C1 segment of cervical spinal cord (tissue), 14 donors: ENCODE measurements at regions not wholly inside any gene's neighbourhood (a gene's known extent, or its start where the extent isn't known, plus 50 kb on each side); places are given as distances from the start of the nearest gene placed in this dataset.
"Not testable (repeated sequence)": the region's sequence is repeated elsewhere in the genome, so short reads cannot be mapped to it uniquely, and the experiment has no call there.

Source experiments
- DNase-seq, 14 donors: peaks; one replicate each; lab custom pipeline; 2025; lab: John Stamatoyannopoulos, UW

GRCh38 chr14:28305938-28306337, 460.6 kb upstream of the FOXG1 start:
- DNase-seq: peak in 3 of 14 donors; percentile 11 to 29 (median 18)

GRCh38 chr14:28307506-28307905, 459.1 kb upstream of the FOXG1 start:
- DNase-seq: no peak

GRCh38 chr14:28308734-28309133, 457.9 kb upstream of the FOXG1 start:
- no peak for DNase-seq

GRCh38 chr14:28317890-28318675, 448.5 kb upstream of the FOXG1 start:
- not testable (repeated sequence) for DNase-seq

- DNase-seq: no peak
Measured at GRCh38 chr14:28321475-28322244, 444.9 kb upstream of the FOXG1 start.

- no peak for DNase-seq
Measured at GRCh38 chr14:28323366-28323765, 443.2 kb upstream of the FOXG1 start.

GRCh38 chr14:28323951-28324741, 442.4 kb upstream of the FOXG1 start:
- no peak for DNase-seq

GRCh38 chr14:28340816-28341215, 425.8 kb upstream of the FOXG1 start:
- DNase-seq: no peak

GRCh38 chr14:28344381-28344780, 422.2 kb upstream of the FOXG1 start:
- no peak for DNase-seq

- DNase-seq: no peak
Measured at GRCh38 chr14:28348797-28349196, 417.8 kb upstream of the FOXG1 start.

GRCh38 chr14:28356819-28357218, 409.8 kb upstream of the FOXG1 start:
- DNase-seq: no peak

GRCh38 chr14:28361486-28361885, 405.1 kb upstream of the FOXG1 start:
- no peak for DNase-seq

GRCh38 chr14:28365510-28365909, 401.1 kb upstream of the FOXG1 start:
- no peak for DNase-seq

- DNase-seq: no peak
Measured at GRCh38 chr14:28373721-28374120, 392.9 kb upstream of the FOXG1 start.

- peak in 2 of 14 donors; percentile 7 to 12 for DNase-seq
Measured at GRCh38 chr14:28375295-28375694, 391.3 kb upstream of the FOXG1 start.

GRCh38 chr14:28381656-28382055, 384.9 kb upstream of the FOXG1 start:
- DNase-seq: no peak

GRCh38 chr14:28382444-28383190, 384.0 kb upstream of the FOXG1 start:
- no peak for DNase-seq

GRCh38 chr14:28398506-28398905, 368.1 kb upstream of the FOXG1 start:
- DNase-seq: no peak

- DNase-seq: not testable (repeated sequence)
Measured at GRCh38 chr14:28401705-28402104, 364.9 kb upstream of the FOXG1 start.

- DNase-seq: no peak
Measured at GRCh38 chr14:28406196-28406595, 360.4 kb upstream of the FOXG1 start.
